GM18517 (cell line): ENCODE measurements at regions not wholly inside any gene's neighbourhood (a gene's known extent, or its start where the extent isn't known, plus 50 kb on each side); places are given as distances from the start of the nearest gene placed in this dataset.
"Not testable (repeated sequence)": the region's sequence is repeated elsewhere in the genome, so short reads cannot be mapped to it uniquely, and the experiment has no call there.

Source experiments
- ATAC-seq: cut with Tn5 transposase; IDR thresholded peaks from one replicate; pipeline ENCODE4 v1.9.1; 2021; ENCODE audit warnings: mild to moderate bottlenecking, moderate library complexity; ENCODE audit not compliant: unreplicated experiment

GRCh38 chr4:33448948-33449347 lies 2728.8 kb downstream of the PCDH7 start:
- no peak for ATAC-seq

DNA sequence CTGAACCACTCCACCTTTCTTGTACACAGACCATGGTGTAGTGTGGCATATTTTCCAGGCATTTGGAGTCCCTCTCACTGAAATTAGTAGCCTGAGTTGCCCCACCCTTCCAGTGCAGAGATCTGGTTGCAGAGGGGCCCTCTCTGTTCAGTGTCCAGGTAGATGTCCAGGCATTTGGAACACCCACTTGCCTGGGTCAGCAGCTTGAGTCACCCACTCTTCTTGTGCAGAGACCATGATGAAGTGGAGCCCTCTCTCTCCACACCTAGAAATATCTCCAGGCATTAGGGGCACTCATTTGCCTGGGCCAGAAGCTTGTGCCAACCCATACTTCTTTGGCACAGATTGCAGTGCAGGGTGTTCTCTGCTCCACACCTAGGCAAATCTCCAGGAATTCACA lies 2733.3 kb downstream of the PCDH7 start:
- no peak for ATAC-seq

DNA sequence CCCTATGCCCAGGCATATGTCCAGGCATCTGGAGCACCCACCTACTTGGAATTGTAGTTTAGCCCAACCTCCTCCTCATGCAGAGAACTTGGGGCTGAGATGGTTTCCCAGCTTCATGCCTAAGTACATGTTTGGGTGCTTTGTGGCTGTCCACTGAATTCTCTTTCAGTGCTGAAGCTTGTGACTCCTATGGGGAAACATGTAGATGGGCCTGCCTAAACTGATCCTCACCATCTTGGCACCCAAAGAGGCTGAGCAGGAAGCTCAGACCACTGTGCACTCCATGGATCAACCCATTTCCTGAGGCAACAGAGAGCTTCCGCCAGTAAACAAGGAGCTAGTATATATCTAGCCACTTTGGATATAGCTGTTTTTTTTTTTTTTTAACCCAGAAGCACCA lies 2733.7 kb downstream of the PCDH7 start:
- ATAC-seq = no peak

DNA sequence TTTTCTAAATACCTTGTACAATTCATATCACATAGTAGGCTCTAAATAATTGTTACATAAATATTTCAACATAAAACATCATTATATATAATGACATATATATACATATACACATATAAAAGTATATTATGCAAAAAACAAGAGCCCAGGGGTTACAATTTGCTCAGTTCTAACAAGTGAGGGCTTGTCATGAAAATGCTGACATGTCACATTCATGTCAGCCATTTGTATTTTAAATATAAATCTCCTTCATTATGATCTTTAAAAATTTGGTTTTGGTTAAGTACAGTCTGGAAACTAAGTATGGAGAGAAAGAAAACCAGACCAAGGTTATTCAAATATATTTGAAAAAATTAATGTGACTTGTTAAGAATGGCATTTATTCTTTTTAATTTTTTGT lies 2745.4 kb downstream of the PCDH7 start:
- no peak for ATAC-seq

- no peak for ATAC-seq
Measured at GRCh38 chr4:33467291-33467690, 2747.1 kb downstream of the PCDH7 start.

- no peak for ATAC-seq
Measured at GRCh38 chr4:33470805-33471204, 2750.6 kb downstream of the PCDH7 start.

DNA sequence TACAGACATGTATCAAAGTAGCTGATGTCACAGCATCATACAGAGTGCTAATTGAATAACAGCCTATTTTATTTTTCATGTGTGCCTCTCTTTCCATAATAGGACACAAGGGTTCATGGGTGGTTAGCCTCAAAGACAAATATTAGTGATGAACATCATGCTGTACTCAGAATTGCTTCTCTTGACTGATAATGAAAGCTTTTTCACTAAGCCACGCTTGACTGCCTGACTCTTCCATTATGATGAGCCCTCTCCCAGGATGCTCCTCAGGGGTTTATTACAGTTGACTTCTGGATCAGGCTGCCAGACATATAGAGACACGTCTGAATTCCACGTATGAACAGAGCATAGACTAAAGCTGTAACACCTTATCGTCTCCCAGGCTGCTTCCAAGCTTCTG lies 2757.5 kb downstream of the PCDH7 start:
- ATAC-seq = no peak

DNA sequence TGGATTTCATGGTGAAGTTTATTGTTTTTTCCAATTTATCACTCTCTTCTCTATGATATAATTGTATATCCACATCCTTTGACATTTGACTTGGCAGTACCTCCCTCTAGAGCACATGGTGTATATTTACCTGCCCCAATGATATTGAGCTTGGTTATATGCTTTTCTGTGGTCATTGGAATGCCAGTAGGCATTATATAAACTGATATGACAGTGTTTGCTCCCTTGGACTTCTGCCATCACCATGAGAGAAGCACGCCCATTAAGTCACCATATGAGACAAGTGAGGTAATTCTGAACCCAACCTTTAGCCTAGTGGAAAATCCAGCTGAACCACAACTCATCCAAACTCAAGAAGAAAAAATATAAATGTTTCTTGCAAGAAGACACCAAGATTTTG lies 2761.5 kb downstream of the ARAP2 start:
- no peak for ATAC-seq

DNA sequence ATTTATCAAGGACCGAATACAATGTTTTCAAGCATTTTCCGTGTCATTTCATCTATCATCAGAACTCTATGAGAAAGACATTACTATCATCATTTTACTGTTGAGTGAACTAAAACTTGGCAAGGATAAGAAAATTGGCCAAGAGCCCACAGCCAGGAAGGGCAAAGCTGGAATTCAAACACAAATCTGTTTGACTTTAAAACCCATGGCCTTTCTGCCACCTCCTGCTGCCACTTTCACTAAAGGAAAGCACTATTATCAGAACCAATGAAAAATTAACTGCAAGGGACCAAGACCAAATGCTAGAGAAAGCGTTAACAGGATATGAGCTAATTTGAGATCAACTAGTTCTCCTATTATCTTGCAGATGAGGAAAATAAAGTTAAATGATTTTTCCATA lies 2759.2 kb downstream of the ARAP2 start:
- ATAC-seq = no peak

- ATAC-seq = no peak
Measured at GRCh38 chr4:33493231-33493630, 2751.1 kb downstream of the ARAP2 start.

DNA sequence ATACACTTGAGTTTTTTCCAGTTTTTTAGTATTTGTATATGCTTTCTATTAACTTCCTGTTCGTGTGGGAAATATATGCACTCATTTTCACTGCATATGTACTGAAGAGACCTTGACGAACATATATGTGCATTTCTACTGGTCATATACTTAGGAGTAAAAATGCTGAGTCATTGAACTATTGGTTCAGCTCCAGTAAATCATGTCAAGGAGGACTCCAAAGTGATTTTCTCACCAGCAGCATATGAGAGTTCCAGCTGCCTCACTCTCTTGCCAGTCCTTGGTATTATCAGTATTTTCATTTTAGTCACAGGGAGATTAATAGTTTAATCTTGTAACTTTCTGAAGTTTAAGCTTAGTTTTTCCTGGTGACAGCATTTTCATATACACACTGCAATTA lies 2750.2 kb downstream of the ARAP2 start:
- ATAC-seq = no peak

- not testable (repeated sequence) for ATAC-seq
Measured at GRCh38 chr4:33501587-33501986, 2742.7 kb downstream of the ARAP2 start.

GRCh38 chr4:33512397-33512796 lies 2731.9 kb downstream of the ARAP2 start:
- ATAC-seq = no peak

GRCh38 chr4:33518856-33519255 lies 2725.5 kb downstream of the ARAP2 start:
- ATAC-seq = no peak

DNA sequence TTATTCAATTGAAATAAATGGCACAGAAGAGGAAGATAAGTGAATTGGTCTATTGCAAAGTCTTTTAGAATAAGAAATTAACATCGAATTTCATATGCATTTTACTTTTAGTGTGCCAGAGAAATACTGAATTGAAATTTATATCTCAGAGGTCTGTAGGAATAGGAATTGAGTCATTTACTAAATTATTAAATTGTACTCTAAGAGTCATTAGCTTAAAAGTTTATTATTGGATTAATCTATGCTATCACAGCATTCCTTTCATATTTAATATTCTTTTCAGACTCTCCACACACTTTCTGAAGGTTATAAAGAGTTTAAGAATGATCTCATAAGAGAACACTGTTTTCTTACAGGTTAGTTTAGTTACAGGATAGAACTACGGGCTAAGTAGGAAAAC lies 2711.5 kb downstream of the ARAP2 start:
- ATAC-seq = no peak

DNA sequence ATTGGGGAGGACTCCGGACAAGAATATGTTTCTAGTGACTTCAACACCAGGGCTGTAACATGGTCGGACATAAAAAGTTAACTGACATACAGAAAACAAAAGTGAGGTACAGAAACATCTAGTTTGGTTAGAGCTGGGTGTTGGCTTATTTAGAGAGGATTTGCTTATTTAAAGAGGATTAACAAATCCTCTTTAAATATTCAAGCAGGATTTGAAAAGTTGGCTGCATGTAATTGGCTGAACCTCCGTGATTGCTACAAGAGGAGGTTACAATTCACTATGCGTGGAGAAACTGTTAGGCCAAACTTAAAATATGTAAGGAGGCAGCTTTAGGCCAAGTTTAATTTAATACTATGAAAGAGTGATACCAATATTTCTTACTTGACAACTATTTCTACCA lies 2707.4 kb downstream of the ARAP2 start:
- no peak for ATAC-seq

GRCh38 chr4:33537527-33537926 lies 2706.8 kb downstream of the ARAP2 start:
- ATAC-seq = no peak

- ATAC-seq = no peak
Measured at GRCh38 chr4:33543941-33544450, 2700.3 kb downstream of the ARAP2 start.

DNA sequence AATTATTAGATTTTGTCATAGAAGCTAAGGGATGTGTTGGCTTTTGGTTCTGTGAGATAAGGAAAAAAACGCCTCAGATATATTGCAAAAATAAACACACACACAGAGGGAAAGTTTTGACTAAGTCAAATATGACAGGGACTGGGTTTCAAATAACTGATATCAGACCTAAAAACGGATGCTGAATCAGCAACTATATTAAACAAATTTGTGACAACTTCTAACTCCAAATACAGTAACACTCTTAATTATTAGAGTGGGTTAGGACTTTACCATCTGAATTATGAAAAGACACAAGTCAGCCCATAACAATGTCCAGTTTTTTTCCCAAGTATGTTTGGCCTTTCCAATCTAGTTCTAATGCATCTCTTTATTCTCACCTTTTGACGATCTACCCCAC lies 2693.1 kb downstream of the ARAP2 start:
- no peak for ATAC-seq

GRCh38 chr4:33561259-33561658 lies 2683.1 kb downstream of the ARAP2 start:
- ATAC-seq = no peak

DNA sequence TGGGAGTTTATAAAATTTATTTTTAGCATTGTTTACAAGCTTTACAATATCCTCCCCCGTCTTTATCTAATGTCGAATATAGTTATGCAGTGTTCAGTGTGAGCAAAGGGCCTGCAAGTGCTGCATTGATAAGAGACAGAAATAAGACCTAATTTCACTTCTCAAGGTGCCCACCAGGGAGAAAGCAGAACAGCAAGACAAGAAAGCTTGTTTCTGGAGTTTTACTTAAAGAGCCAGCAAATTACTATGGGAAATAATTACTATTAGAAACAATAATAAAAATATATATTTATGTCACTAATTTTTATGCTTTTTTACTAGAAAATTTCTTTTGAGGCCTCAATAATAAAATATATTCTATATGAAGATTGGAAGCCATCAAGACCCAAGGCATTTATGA lies 2677.7 kb downstream of the ARAP2 start:
- ATAC-seq = no peak

DNA sequence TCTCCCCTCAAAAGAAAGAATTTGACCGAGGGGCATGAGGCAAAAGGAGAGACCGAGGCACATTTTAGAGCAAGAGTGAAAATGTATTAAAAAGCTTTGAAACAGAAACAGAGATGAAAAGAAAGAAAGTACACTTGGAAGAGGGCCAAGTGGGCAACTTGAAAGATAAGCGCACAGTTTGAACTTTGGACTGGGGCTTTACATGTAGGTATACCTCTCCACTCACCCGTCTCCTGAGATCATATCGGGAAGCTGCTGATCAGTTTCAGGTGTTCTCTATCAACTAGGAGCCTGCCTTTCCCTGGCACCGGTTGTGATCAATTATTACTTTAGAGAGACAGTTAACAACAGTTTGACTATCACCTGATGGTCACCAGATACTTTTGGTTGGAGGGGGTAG lies 2666.5 kb downstream of the ARAP2 start:
- ATAC-seq = no peak

- no peak for ATAC-seq
Measured at GRCh38 chr4:33579951-33580350, 2664.4 kb downstream of the ARAP2 start.

GRCh38 chr4:33592701-33593100 lies 2651.6 kb downstream of the ARAP2 start:
- no peak for ATAC-seq
